Progenitor cell of endocrine pancreas (in vitro differentiated cells): ENCODE measurements at regions not wholly inside any gene's neighbourhood (a gene's known extent, or its start where the extent isn't known, plus 50 kb on each side); places are given as distances from the start of the nearest gene placed in this dataset.

Experiments
- DNase-seq: peaks from one replicate; pipeline ENCODE4 v3.0.0; 2021; ENCODE audit warnings: low spot score; ENCODE audit not compliant: unreplicated experiment
- H3K27ac Mint-ChIP-seq: 2 replicates; pipeline ENCODE4 v1.8.0; 2021; ENCODE audit warnings: mild to moderate bottlenecking, moderate library complexity, mixed read lengths
- H3K27me3 Mint-ChIP-seq: 2 replicates; pipeline ENCODE4 v1.8.0; 2021; ENCODE audit warnings: mixed read lengths
- H3K36me3 Mint-ChIP-seq: 2 replicates; pipeline ENCODE4 v1.8.0; 2022; ENCODE audit warnings: mixed read lengths; ENCODE audit not compliant: insufficient read depth
- H3K4me1 Mint-ChIP-seq: 2 replicates; pipeline ENCODE4 v1.8.0; 2021; ENCODE audit warnings: low read depth, mixed read lengths
- H3K4me3 Mint-ChIP-seq: 2 replicates; pipeline ENCODE4 v1.8.0; 2021; ENCODE audit warnings: low read depth, mild to moderate bottlenecking, moderate library complexity, mixed read lengths
- H3K9me3 Mint-ChIP-seq: 2 replicates; pipeline ENCODE4 v1.8.0; 2021; ENCODE audit warnings: low read depth, mixed read lengths
- CTCF ChIP-seq: fragments of 200-600 bp; sonication (generic); IDR thresholded peaks from one replicate; pipeline ENCODE4 v1.5.0; 2021; ENCODE audit warnings: antibody characterized with exemption, mild to moderate bottlenecking; ENCODE audit not compliant: unreplicated experiment

- Mint-ChIP-seq H3K4me3 (no peak overlapping the region), H3K36me3 (no peaks in the 10 kb centered on the region), H3K27ac (no peak overlapping the region), H3K9me3 (no peaks in the 10 kb centered on the region), H3K27me3 (no peaks in the 10 kb centered on the region), H3K4me1 (no peaks in the 10 kb centered on the region)
- no peak for TF ChIP-seq CTCF
- DNase-seq = no peak
Observed at GRCh38 chr1:219526074-219526473, 86.8 kb downstream of the ZC3H11B start.

DNA sequence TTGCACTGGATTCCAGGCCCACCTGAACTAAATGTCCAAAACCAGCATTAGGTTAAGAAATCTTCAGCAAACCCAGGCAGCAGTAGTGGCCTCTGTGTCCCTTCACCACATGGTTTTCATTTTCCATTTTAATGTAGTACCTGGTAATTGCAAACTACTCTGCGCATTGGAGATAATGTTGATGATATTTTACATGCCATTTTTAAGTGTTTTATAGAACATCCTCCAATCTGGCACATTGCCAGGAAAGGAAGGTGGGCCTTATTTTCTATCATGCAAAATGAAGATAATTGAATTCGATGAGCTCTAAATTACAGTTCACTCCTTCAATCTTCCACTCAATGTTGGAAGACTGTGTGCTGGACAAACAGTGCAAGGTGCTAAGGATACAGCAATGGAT, 89.5 kb downstream of the ZC3H11B start:
- Mint-ChIP-seq H3K27ac (peak overlapping the region; percentile 46), H3K4me3 (no peak overlapping the region), H3K36me3 (no peaks in the 10 kb centered on the region), H3K9me3 (no peaks in the 10 kb centered on the region), H3K27me3 (no peaks in the 10 kb centered on the region), H3K4me1 (peaks cover 4% of the 10 kb centered on the region)
- DNase-seq = no peak
- TF ChIP-seq CTCF = no peak

GRCh38 chr1:219521325-219521724, 91.6 kb downstream of the ZC3H11B start:
- no peak for DNase-seq
- H3K27me3 Mint-ChIP-seq = no peaks in the 10 kb centered on the region
- no peaks in the 10 kb centered on the region for H3K9me3 Mint-ChIP-seq
- peaks cover 10% of the 10 kb centered on the region for H3K4me1 Mint-ChIP-seq
- no peaks in the 10 kb centered on the region for H3K36me3 Mint-ChIP-seq
- H3K4me3 Mint-ChIP-seq = no peak overlapping the region
- H3K27ac Mint-ChIP-seq = no peak overlapping the region
- no peak for TF ChIP-seq CTCF

DNA sequence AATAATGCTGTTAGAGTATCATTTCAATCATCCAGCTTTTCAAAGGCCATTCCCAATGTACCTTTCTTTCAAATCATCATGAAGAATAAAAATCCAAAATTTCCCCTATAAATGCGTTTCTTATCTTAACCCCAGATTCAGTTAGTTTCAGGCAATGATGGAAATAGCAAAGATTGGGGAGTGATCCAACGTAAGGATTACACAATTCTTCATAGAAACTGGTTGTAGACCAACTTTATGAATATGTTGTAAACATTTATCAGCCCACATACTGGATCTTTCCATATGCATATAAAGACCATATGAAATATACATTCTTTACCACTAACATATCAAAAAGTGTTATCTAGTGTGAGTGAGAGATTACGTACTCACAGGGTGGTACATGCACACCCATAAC, 92.7 kb downstream of the ZC3H11B start:
- H3K9me3 Mint-ChIP-seq = no peaks in the 10 kb centered on the region
- no peak overlapping the region for H3K27ac Mint-ChIP-seq
- TF ChIP-seq CTCF = no peak
- H3K27me3 Mint-ChIP-seq = no peaks in the 10 kb centered on the region
- peaks cover 10% of the 10 kb centered on the region for H3K4me1 Mint-ChIP-seq
- no peaks in the 10 kb centered on the region for H3K36me3 Mint-ChIP-seq
- no peak for DNase-seq
- no peak overlapping the region for H3K4me3 Mint-ChIP-seq

GRCh38 chr1:219518907-219519248, 94.0 kb downstream of the ZC3H11B start:
- no peak for TF ChIP-seq CTCF
- H3K27ac Mint-ChIP-seq = no peak overlapping the region
- no peaks in the 10 kb centered on the region for H3K27me3 Mint-ChIP-seq
- peaks cover 11% of the 10 kb centered on the region for H3K4me1 Mint-ChIP-seq
- no peak overlapping the region for H3K4me3 Mint-ChIP-seq
- no peaks in the 10 kb centered on the region for H3K36me3 Mint-ChIP-seq
- H3K9me3 Mint-ChIP-seq = no peaks in the 10 kb centered on the region
- no peak for DNase-seq
